Cardiac muscle cell (in vitro differentiated cells and primary cell): ENCODE measurements at regions not wholly inside any gene's neighbourhood (a gene's known extent, or its start where the extent isn't known, plus 50 kb on each side); places are given as distances from the start of the nearest gene placed in this dataset.

ENCODE experiments used
- DNase-seq, 2 donors: peaks; one replicate each; pipeline versions ENCODE4 v3.0.0 to v3.0.0-alpha.2; 2010 to 2017; ENCODE audit warnings: low read depth in 1 of 2, low spot score in 1 of 2
- H3K27ac ChIP-seq: fragments of 200-600 bp; sonication (generic); 2 replicates; pipeline ENCODE4 v1.5.1; 2016
- H3K27me3 ChIP-seq: fragments of 200-600 bp; sonication (generic); 2 replicates; pipeline ENCODE4 v1.6.0; 2016; ENCODE audit warnings: control low read depth
- H3K36me3 ChIP-seq: fragments of 200-600 bp; sonication (generic); 2 replicates; pipeline ENCODE4 v1.5.1; 2016; ENCODE audit warnings: control low read depth
- H3K4me1 ChIP-seq: fragments of 200-600 bp; sonication (generic); 2 replicates; pipeline ENCODE4 v1.8.1; 2017; ENCODE audit warnings: low read depth, mild to moderate bottlenecking, mixed run types
- H3K4me3 ChIP-seq: fragments of 200-600 bp; sonication (generic); 2 replicates; pipeline ENCODE4 v1.5.1; 2016; ENCODE audit warnings: mild to moderate bottlenecking
- H3K9me3 ChIP-seq: fragments of 200-600 bp; sonication (generic); 2 replicates; pipeline ENCODE4 v1.5.1; 2017; ENCODE audit warnings: low read depth, mild to moderate bottlenecking, control low read depth
- CTCF ChIP-seq: IDR thresholded peaks from 2 replicates; pipeline ENCODE4 v1.5.1; 2012; ENCODE audit warnings: low read depth, mild to moderate bottlenecking, low read length

GRCh38 chr10:131662851-131663250 is 238.0 kb upstream of the PPP2R2D start:
- Histone ChIP-seq H3K27ac (no peak overlapping the region), H3K4me1 (no peaks in the 10 kb centered on the region), H3K27me3 (no peaks in the 10 kb centered on the region), H3K36me3 (no peaks in the 10 kb centered on the region), H3K4me3 (no peak overlapping the region), H3K9me3 (no peaks in the 10 kb centered on the region)
- no peak for DNase-seq
- TF ChIP-seq CTCF, result no peak

- Histone ChIP-seq H3K9me3 (no peaks in the 10 kb centered on the region), H3K4me1 (no peaks in the 10 kb centered on the region)
- no peak for TF ChIP-seq CTCF
Measured at GRCh38 chr10:131663351-131663750, 237.5 kb upstream of the PPP2R2D start.

GRCh38 chr10:131666091-131666490 is 234.7 kb upstream of the PPP2R2D start:
- Histone ChIP-seq H3K4me1 (no peaks in the 10 kb centered on the region), H3K9me3 (no peaks in the 10 kb centered on the region), H3K27me3 (no peaks in the 10 kb centered on the region), H3K27ac (no peak overlapping the region), H3K4me3 (no peak overlapping the region), H3K36me3 (no peaks in the 10 kb centered on the region)
- no peak for DNase-seq
- no peak for TF ChIP-seq CTCF

More at GRCh38 chr10:131663351-131663750, 237.5 kb upstream of the PPP2R2D start:
- H3K4me3 ChIP-seq, result no peak overlapping the region
- H3K36me3 ChIP-seq, result no peaks in the 10 kb centered on the region
- DNase-seq, result no peak
- no peak overlapping the region for H3K27ac ChIP-seq
- H3K27me3 ChIP-seq, result no peaks in the 10 kb centered on the region

GRCh38 chr10:131667047-131667446 is 233.8 kb upstream of the PPP2R2D start:
- no peaks in the 10 kb centered on the region for H3K4me1 ChIP-seq
- no peak for DNase-seq
- no peaks in the 10 kb centered on the region for H3K9me3 ChIP-seq
- no peak overlapping the region for H3K27ac ChIP-seq
- no peak for TF ChIP-seq CTCF
- H3K4me3 ChIP-seq, result no peak overlapping the region
- no peaks in the 10 kb centered on the region for H3K27me3 ChIP-seq
- H3K36me3 ChIP-seq, result no peaks in the 10 kb centered on the region

- Histone ChIP-seq H3K4me1 (no peaks in the 10 kb centered on the region), H3K36me3 (no peaks in the 10 kb centered on the region), H3K9me3 (no peaks in the 10 kb centered on the region)
Measured at GRCh38 chr10:131667561-131667960, 233.2 kb upstream of the PPP2R2D start.

More at GRCh38 chr10:131667561-131667960, 233.2 kb upstream of the PPP2R2D start:
- no peak overlapping the region for H3K27ac ChIP-seq
- no peak for TF ChIP-seq CTCF
- no peak overlapping the region for H3K4me3 ChIP-seq
- no peaks in the 10 kb centered on the region for H3K27me3 ChIP-seq
- no peak for DNase-seq
